HEK293T (cell line): ENCODE measurements at regions not wholly inside any gene's neighbourhood (a gene's known extent, or its start where the extent isn't known, plus 50 kb on each side); places are given as distances from the start of the nearest gene placed in this dataset.

Source experiments
- ARNT ChIP-seq: fragments of 450-650 bp; IDR thresholded peaks from 2 replicates; pipeline ENCODE4 v1.6.1; 2017; ENCODE audit warnings: mild to moderate bottlenecking
- BHLHE40 ChIP-seq: fragments of 450-650 bp; IDR thresholded peaks from 2 replicates; pipeline ENCODE4 v1.6.1; 2016; ENCODE audit warnings: mild to moderate bottlenecking, moderate library complexity, borderline replicate concordance
- ELF4 ChIP-seq: fragments of 450-650 bp; IDR thresholded peaks from 2 replicates; pipeline ENCODE4 v1.6.1; 2017; ENCODE audit warnings: antibody characterized with exemption
- FOXA1 ChIP-seq: fragments of 450-650 bp; IDR thresholded peaks from 2 replicates; pipeline ENCODE4 v1.6.1; 2016; ENCODE audit warnings: mild to moderate bottlenecking
- FOXK2 ChIP-seq: fragments of 450-650 bp; IDR thresholded peaks from 2 replicates; pipeline ENCODE4 v1.6.1; 2016; ENCODE audit warnings: mild to moderate bottlenecking
- HDGF ChIP-seq: fragments of 450-650 bp; IDR thresholded peaks from 2 replicates; pipeline ENCODE4 v1.6.1; 2017; ENCODE audit warnings: antibody characterized with exemption, borderline replicate concordance
- NFRKB ChIP-seq: fragments of 450-650 bp; IDR thresholded peaks from 2 replicates; pipeline ENCODE4 v1.6.1; 2016; ENCODE audit warnings: mild to moderate bottlenecking, moderate library complexity
- SP1 ChIP-seq: fragments of 450-650 bp; IDR thresholded peaks from 2 replicates; pipeline ENCODE4 v1.6.1; 2017
- SUZ12 ChIP-seq: fragments of 450-650 bp; IDR thresholded peaks from 2 replicates; pipeline ENCODE4 v1.6.1; 2016; ENCODE audit warnings: mild to moderate bottlenecking
- TARDBP ChIP-seq: fragments of 450-650 bp; IDR thresholded peaks from 2 replicates; pipeline ENCODE4 v1.6.1; 2016
- ZNF384 ChIP-seq: fragments of 450-650 bp; IDR thresholded peaks from 2 replicates; pipeline ENCODE4 v1.6.1; 2016

- TF ChIP-seq NFRKB = no peak
- no peak for TF ChIP-seq BHLHE40
- no peak for TF ChIP-seq FOXK2
- no peak for TF ChIP-seq ELF4
- TF ChIP-seq ARNT = no peak
- TF ChIP-seq FOXA1 = no peak
- TF ChIP-seq SP1 = no peak
- no peak for TF ChIP-seq ZNF384
- TF ChIP-seq TARDBP = no peak
- TF ChIP-seq HDGF = no peak
- TF ChIP-seq SUZ12 = no peak
Observed at GRCh38 chr6:140017470-140017869, 643.0 kb upstream of the CITED2 start.
